B cell (primary cell): ENCODE measurements at regions not wholly inside any gene's neighbourhood (a gene's known extent, or its start where the extent isn't known, plus 50 kb on each side); places are given as distances from the start of the nearest gene placed in this dataset.

ENCODE experiments used
- ATAC-seq: fragments of 200-7000 bp; cut with Tn5 transposase; one replicate; pipeline ENCODE4 v1.10.0; 2021; ENCODE audit warnings: low read depth, mild to moderate bottlenecking, moderate number of reproducible peaks, moderate library complexity
- CTCF ChIA-PET: fragments of 350-600 bp; sonication (Branson Sonifier 250); formaldehyde crosslinking; loops from one replicate; lab custom pipeline; 2021; ENCODE audit warnings: antibody characterized with exemption, inconsistent platforms; lab: Charles Lee
- POLR2A ChIA-PET: fragments of 350-600 bp; sonication (Branson Sonifier 250); formaldehyde crosslinking; loops from one replicate; lab custom pipeline; 2021; ENCODE audit warnings: antibody characterized with exemption; lab: Charles Lee
- DNase-seq: peaks from one replicate; pipeline ENCODE4 v3.0.0; 2013
- H2AFZ ChIP-seq: 2 replicates; pipeline ENCODE4 v1.6.1; 2012; ENCODE audit warnings: mild to moderate bottlenecking, low read depth, low read length; ENCODE audit not compliant: insufficient read depth, poor library complexity, severe bottlenecking
- H3K27ac ChIP-seq, 2 donors: 1 replicate in 1 of 2; 2 replicates in 1 of 2; pipeline ENCODE4 v1.5.1; 2012 to 2013; ENCODE audit warnings: low read length in 2 of 2, mild to moderate bottlenecking in 2 of 2, moderate library complexity in 1 of 2
- H3K27me3 ChIP-seq, 4 experiments: fragments of 200-600 bp in 1 of 4; sonication (generic) in 1 of 4; replicated peaks in 1 of 4; 1 replicate in 2 of 4; 2 replicates in 2 of 4; pipeline versions ENCODE4 v1.6.1 to v1.7.0; 2013 to 2016; ENCODE audit warnings: low read length in 3 of 4, mild to moderate bottlenecking in 2 of 4, mixed read lengths in 1 of 4, moderate library complexity in 1 of 4; ENCODE audit not compliant: insufficient read depth in 4 of 4, control insufficient read depth in 3 of 4; ENCODE audit errors: control extremely low read depth in 1 of 4
- H3K36me3 ChIP-seq, 2 experiments: replicated peaks in 1 of 2; 1 replicate in 1 of 2; 2 replicates in 1 of 2; pipeline versions ENCODE4 v1.6.1 to v1.7.1; 2013; ENCODE audit warnings: low read length in 1 of 2; ENCODE audit not compliant: insufficient read depth in 2 of 2, control insufficient read depth in 1 of 2; ENCODE audit errors: control extremely low read depth in 1 of 2, extremely low read depth in 1 of 2
- H3K4me1 ChIP-seq, 2 donors: fragments of 200-600 bp in 1 of 2; sonication (generic) in 1 of 2; 1 replicate in 1 of 2; 2 replicates in 1 of 2; pipeline versions ENCODE4 v1.5.1 to v1.6.1; 2013 to 2017; ENCODE audit warnings: low read length in 2 of 2; ENCODE audit not compliant: control insufficient read depth in 2 of 2, insufficient read depth in 2 of 2
- H3K4me2 ChIP-seq: replicated peaks from 2 replicates; pipeline ENCODE3; 2012; ENCODE audit warnings: mild to moderate bottlenecking, low read depth, low read length; ENCODE audit not compliant: poor library complexity, severe bottlenecking
- H3K4me3 ChIP-seq, 5 experiments: fragments of 200-600 bp in 1 of 5; sonication (generic) in 1 of 5; 1 replicate in 3 of 5; 2 replicates in 2 of 5; pipeline versions ENCODE4 v1.5.1 to v1.7.0; 2011 to 2016; ENCODE audit warnings: low read length in 4 of 5, mild to moderate bottlenecking in 4 of 5, low read depth in 2 of 5, control low read depth in 1 of 5, moderate library complexity in 1 of 5; ENCODE audit not compliant: insufficient read depth in 1 of 5; ENCODE audit errors: control extremely low read depth in 1 of 5, extremely low read depth in 1 of 5
- H3K79me2 ChIP-seq: fragments of 200-600 bp; sonication (generic); one replicate; pipeline ENCODE4 v1.6.0; 2016; ENCODE audit warnings: low read length; ENCODE audit not compliant: control insufficient read depth, insufficient read depth
- H3K9ac ChIP-seq: fragments of 200-600 bp; sonication (generic); 2 replicates; pipeline ENCODE4 v1.6.1; 2017; ENCODE audit warnings: mild to moderate bottlenecking, low read length, moderate library complexity
- H3K9me3 ChIP-seq, 3 donors: one replicate each; pipeline versions ENCODE4 v1.6.1 to v1.7.1; 2013; ENCODE audit warnings: low read length in 2 of 3; ENCODE audit not compliant: control insufficient read depth in 2 of 3, insufficient read depth in 1 of 3; ENCODE audit errors: control extremely low read depth in 1 of 3
- H4K20me1 ChIP-seq: 2 replicates; pipeline ENCODE4 v1.6.0; 2012; ENCODE audit warnings: mild to moderate bottlenecking, low read length; ENCODE audit not compliant: insufficient read depth, control insufficient read depth, poor library complexity, severe bottlenecking
- H3K27ac Mint-ChIP-seq: one replicate; pipeline ENCODE4 v1.8.0; 2021; ENCODE audit warnings: mixed read lengths
- H3K27me3 Mint-ChIP-seq: one replicate; pipeline ENCODE4 v1.8.0; 2021; ENCODE audit warnings: mixed read lengths
- H3K4me1 Mint-ChIP-seq: one replicate; pipeline ENCODE4 v1.8.0; 2021; ENCODE audit warnings: mixed read lengths
- H3K4me3 Mint-ChIP-seq: one replicate; pipeline ENCODE4 v1.8.0; 2021; ENCODE audit warnings: mixed read lengths
- H3K9me3 Mint-ChIP-seq: one replicate; pipeline ENCODE4 v1.8.0; 2022; ENCODE audit warnings: mixed read lengths; ENCODE audit not compliant: insufficient read depth
- EZH2 ChIP-seq: IDR thresholded peaks from 2 replicates; pipeline ENCODE4 v1.6.1; 2012; ENCODE audit warnings: borderline replicate concordance, low read depth, mild to moderate bottlenecking, moderate library complexity, low read length; ENCODE audit not compliant: insufficient read depth, poor library complexity, severe bottlenecking
- WGBS: methylation state at CpG from one replicate; pipeline ENCODE4 v1.1.5; 2013; ENCODE audit warnings: missing lambda C conversion rate; ENCODE audit not compliant: insufficient coverage; 5-methylcytosine and 5-hydroxymethylcytosine counted together
- intact Hi-C: fragments of 100-400 bp; cut with micrococcal nuclease; formaldehyde crosslinking; loops from one replicate; pipeline ENCODE4 v1.10.0; 2022
- TF ChIP-seq, protein P1 (sequence below): fragments of 200-600 bp; IDR thresholded peaks from one replicate; pipeline ENCODE4 v1.8.0; 2022; ENCODE audit warnings: antibody characterized with exemption, mild to moderate bottlenecking

DNA sequence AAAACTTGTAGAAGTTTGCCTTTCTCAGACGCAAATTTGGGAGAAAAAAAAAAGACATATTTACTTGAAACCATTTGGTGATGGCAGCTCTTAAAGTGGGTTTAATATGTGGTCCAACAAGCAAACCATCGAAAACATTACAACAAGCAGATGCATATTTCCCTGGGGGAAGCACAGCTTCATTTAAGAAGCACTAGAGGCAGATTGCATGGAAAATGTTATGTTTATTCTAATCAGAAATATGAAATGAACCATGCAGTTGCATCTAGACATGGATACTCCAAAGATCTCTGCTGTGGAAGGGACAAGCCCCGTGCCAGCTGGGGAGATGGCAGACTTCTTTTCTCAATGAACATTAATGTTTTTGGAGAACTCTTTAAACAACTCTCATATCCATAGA, 57.4 kb upstream of the PARVA start:
- DNase-seq (no peak), ATAC-seq (no peak)
- Mint-ChIP-seq H3K27ac (no peak overlapping the region), H3K9me3 (no peaks in the 10 kb centered on the region), H3K27me3 (peaks cover 9% of the 10 kb centered on the region), H3K4me1 (no peaks in the 10 kb centered on the region), H3K4me3 (no peak overlapping the region)
- H3K4me2 ChIP-seq, result no peak overlapping the region
- H3K4me3 ChIP-seq, result no peak overlapping the region
- no peaks in the 10 kb centered on the region for H3K4me1 ChIP-seq
- intact Hi-C loops, result no loop called here
- ChIA-PET CTCF (no interaction called here), POLR2A (no interaction called here)
- peaks cover 2 to 3% (median 3%) of the 10 kb centered on the region in 3 donors for H3K9me3 ChIP-seq
- no peaks in the 10 kb centered on the region for H4K20me1 ChIP-seq
- H3K27ac ChIP-seq, result no peak overlapping the region
- H3K79me2 ChIP-seq, result no peaks in the 10 kb centered on the region
- no CpG with 5 or more reads among the region's 3 CpGs for WGBS
- no peaks in the 10 kb centered on the region for H3K36me3 ChIP-seq
- no peak overlapping the region for H3K9ac ChIP-seq
- no peak overlapping the region for H2AFZ ChIP-seq
- H3K27me3 ChIP-seq, result no peaks in the 10 kb centered on the region
- no peak for TF ChIP-seq EZH2
- TF ChIP-seq, protein P1, sequence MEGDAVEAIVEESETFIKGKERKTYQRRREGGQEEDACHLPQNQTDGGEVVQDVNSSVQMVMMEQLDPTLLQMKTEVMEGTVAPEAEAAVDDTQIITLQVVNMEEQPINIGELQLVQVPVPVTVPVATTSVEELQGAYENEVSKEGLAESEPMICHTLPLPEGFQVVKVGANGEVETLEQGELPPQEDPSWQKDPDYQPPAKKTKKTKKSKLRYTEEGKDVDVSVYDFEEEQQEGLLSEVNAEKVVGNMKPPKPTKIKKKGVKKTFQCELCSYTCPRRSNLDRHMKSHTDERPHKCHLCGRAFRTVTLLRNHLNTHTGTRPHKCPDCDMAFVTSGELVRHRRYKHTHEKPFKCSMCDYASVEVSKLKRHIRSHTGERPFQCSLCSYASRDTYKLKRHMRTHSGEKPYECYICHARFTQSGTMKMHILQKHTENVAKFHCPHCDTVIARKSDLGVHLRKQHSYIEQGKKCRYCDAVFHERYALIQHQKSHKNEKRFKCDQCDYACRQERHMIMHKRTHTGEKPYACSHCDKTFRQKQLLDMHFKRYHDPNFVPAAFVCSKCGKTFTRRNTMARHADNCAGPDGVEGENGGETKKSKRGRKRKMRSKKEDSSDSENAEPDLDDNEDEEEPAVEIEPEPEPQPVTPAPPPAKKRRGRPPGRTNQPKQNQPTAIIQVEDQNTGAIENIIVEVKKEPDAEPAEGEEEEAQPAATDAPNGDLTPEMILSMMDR, result no peak

DNA sequence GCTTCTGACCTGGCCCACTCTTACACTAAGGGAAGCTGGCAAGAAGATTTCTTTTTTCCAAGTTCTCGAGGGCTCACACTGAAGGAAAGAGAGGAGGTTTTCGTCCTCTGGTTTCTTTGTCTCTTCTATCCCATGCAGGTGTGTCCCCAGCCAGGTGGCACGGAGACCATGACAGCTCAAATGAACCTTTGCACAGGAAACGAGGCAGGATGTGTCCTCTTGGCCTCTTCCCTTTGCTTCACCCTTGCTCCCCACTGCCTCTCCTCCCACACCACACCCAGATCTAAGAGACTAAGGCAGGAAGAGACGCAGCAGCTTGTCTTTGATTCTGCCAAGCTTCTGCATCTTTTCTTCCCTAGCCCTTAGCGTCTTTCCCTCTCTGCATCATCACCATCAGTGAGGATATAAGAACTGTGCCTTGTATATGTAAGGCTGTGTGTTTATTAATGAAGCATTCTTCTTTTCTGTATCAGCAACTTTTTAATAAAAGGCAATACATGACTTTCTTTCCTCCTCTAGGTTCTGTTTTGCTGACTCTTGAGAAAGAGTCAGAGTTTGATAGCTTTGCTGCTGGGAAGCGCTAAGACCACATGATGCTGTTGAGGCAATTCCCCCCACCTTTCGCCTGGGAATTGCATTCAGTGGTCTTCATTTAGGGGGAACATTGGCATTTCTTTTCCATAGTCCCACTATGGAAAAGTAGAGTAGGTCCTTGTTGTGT, 56.0 kb upstream of the PARVA start:
- H4K20me1 ChIP-seq, result no peaks in the 10 kb centered on the region
- CTCF ChIA-PET, result interaction anchor here (1.4 kb wide), 1 partner anchor 9 kb away, joined by 4 read pairs; no protein-coding TSS in a partner anchor
- no peak overlapping the region for H3K4me3 Mint-ChIP-seq
- peaks cover 9% of the 10 kb centered on the region for H3K27me3 Mint-ChIP-seq
- POLR2A ChIA-PET, result no interaction called here
- no peaks in the 10 kb centered on the region for H3K4me1 Mint-ChIP-seq
- peaks cover 2 to 3% (median 3%) of the 10 kb centered on the region in 3 donors for H3K9me3 ChIP-seq
- WGBS, result 92% methylated on average over 6 of the region's 8 CpGs
- no peak overlapping the region for H3K27ac Mint-ChIP-seq
- ATAC-seq (no peak), DNase-seq (no peak)
- no peak overlapping the region for H3K9ac ChIP-seq
- H3K27me3 ChIP-seq, result no peaks in the 10 kb centered on the region
- H3K79me2 ChIP-seq, result no peaks in the 10 kb centered on the region
- H2AFZ ChIP-seq, result no peak overlapping the region
- no peak overlapping the region for H3K27ac ChIP-seq
- intact Hi-C loops, result no loop called here
- TF ChIP-seq EZH2, result no peak
- no peaks in the 10 kb centered on the region for H3K36me3 ChIP-seq
- no peaks in the 10 kb centered on the region for H3K9me3 Mint-ChIP-seq
- no peak overlapping the region for H3K4me2 ChIP-seq
- no peak overlapping the region for H3K4me3 ChIP-seq
- H3K4me1 ChIP-seq, result no peaks in the 10 kb centered on the region
